Suprapubic skin (tissue), 4 donors: ENCODE measurements at regions not wholly inside any gene's neighbourhood (a gene's known extent, or its start where the extent isn't known, plus 50 kb on each side); places are given as distances from the start of the nearest gene placed in this dataset.
"Not testable (repeated sequence)": the region's sequence is repeated elsewhere in the genome, so short reads cannot be mapped to it uniquely, and the experiment has no call there.

ENCODE experiments used
- DNase-seq, 2 donors: peaks; one replicate each; pipeline ENCODE4 v3.0.0-alpha.2; 2019; ENCODE audit warnings: low spot score in 2 of 2
- H3K27ac ChIP-seq: fragments of 200-600 bp; sonication (generic); one replicate; pipeline ENCODE4 v1.5.1; 2019
- H3K27me3 ChIP-seq: fragments of 200-600 bp; sonication (generic); one replicate; pipeline ENCODE4 v1.5.1; 2019
- H3K36me3 ChIP-seq: fragments of 200-600 bp; sonication (generic); one replicate; pipeline ENCODE4 v1.5.1; 2019
- H3K4me1 ChIP-seq: fragments of 200-600 bp; sonication (generic); one replicate; pipeline ENCODE4 v1.5.1; 2019
- H3K4me3 ChIP-seq: fragments of 200-600 bp; sonication (generic); one replicate; pipeline ENCODE4 v1.5.1; 2019; ENCODE audit warnings: mild to moderate bottlenecking
- H3K9me3 ChIP-seq: fragments of 200-600 bp; sonication (generic); one replicate; pipeline ENCODE4 v1.5.1; 2019
- EP300 ChIP-seq: sonication (generic); formaldehyde crosslinking; IDR thresholded peaks from one replicate; pipeline ENCODE4 v1.6.1; 2017; ENCODE audit warnings: antibody characterized with exemption
- POLR2A ChIP-seq, 2 donors: fragments of 450-650 bp; IDR thresholded peaks; one replicate each; pipeline ENCODE4 v1.6.1; 2017; ENCODE audit warnings: antibody characterized with exemption in 2 of 2, mild to moderate bottlenecking in 2 of 2, moderate library complexity in 2 of 2
- POLR2AphosphoS5 ChIP-seq, 3 donors: sonication (generic); formaldehyde crosslinking; IDR thresholded peaks; one replicate each; pipeline ENCODE4 v1.6.1; 2017; ENCODE audit warnings: antibody characterized with exemption in 3 of 3
- WGBS: methylation state at CpG from one replicate; pipeline ENCODE4 v1.1.5; 2018; 5-methylcytosine and 5-hydroxymethylcytosine counted together
- TF ChIP-seq, protein P1 (sequence below), 2 donors: fragments of 200-600 bp in 1 of 2; fragments of 450-650 bp in 1 of 2; sonication (generic) in 1 of 2; IDR thresholded peaks; one replicate each; pipeline ENCODE4 v1.5.1; 2016 to 2019; ENCODE audit warnings: antibody characterized with exemption in 2 of 2, mild to moderate bottlenecking in 1 of 2, moderate library complexity in 1 of 2

DNA sequence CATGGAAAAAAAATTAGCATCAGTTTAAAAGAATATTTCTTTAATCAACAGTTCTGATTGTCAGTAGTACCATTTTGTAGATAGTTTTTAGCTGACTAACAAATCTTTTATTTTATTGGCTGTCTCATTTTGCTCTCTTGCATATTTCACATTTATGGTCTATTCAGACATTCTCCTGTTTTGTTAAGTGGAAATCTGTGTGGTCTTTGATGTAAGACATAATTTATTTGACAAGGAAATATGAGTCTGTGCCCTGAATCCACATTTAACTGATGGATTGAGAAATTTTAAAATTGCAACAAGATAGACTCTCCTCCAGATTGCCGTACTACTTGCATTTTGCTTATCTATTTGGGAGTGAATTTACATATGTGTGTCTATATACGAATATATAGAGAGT is 96.3 kb upstream of the ATP5MC3 start:
- DNase-seq: no peak
- Histone ChIP-seq H3K27ac (no peak overlapping the region), H3K9me3 (no peaks in the 10 kb centered on the region), H3K4me1 (no peaks in the 10 kb centered on the region), H3K36me3 (no peaks in the 10 kb centered on the region), H3K4me3 (no peak overlapping the region), H3K27me3 (peaks cover 5% of the 10 kb centered on the region)
- 50% methylated on average over 2 of the region's 2 CpGs for WGBS
- TF ChIP-seq POLR2AphosphoS5 (IDR thresholded peaks at IDR 0.05): no peak
- TF ChIP-seq, protein P1, sequence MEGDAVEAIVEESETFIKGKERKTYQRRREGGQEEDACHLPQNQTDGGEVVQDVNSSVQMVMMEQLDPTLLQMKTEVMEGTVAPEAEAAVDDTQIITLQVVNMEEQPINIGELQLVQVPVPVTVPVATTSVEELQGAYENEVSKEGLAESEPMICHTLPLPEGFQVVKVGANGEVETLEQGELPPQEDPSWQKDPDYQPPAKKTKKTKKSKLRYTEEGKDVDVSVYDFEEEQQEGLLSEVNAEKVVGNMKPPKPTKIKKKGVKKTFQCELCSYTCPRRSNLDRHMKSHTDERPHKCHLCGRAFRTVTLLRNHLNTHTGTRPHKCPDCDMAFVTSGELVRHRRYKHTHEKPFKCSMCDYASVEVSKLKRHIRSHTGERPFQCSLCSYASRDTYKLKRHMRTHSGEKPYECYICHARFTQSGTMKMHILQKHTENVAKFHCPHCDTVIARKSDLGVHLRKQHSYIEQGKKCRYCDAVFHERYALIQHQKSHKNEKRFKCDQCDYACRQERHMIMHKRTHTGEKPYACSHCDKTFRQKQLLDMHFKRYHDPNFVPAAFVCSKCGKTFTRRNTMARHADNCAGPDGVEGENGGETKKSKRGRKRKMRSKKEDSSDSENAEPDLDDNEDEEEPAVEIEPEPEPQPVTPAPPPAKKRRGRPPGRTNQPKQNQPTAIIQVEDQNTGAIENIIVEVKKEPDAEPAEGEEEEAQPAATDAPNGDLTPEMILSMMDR (IDR thresholded peaks at IDR 0.05): no peak
- no peak for TF ChIP-seq POLR2A (IDR thresholded peaks at IDR 0.05)
- TF ChIP-seq EP300: no peak

DNA sequence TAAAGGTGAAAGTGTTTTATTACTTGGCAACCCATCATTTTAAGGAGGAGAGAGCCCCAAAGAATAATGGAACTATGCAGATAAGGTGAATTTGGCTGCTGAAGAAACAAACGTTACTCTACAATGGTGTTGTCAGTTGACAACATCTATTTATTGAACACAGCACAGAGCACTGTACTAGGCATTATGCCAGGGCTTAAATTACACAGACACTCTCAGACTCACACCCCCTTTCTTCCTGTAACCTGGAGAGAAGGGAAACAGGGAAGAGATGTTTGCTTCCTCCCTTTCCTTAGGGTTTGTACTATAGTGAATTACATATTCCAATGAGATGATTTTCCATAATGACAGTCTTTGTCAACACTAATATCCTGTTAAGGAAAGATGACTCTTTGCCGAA is 94.0 kb upstream of the ATP5MC3 start:
- 42% methylated on average over 2 of the region's 2 CpGs for WGBS
- Histone ChIP-seq H3K9me3 (no peaks in the 10 kb centered on the region), H3K27me3 (peaks cover 11% of the 10 kb centered on the region), H3K36me3 (no peaks in the 10 kb centered on the region), H3K4me1 (no peaks in the 10 kb centered on the region), H3K27ac (no peak overlapping the region), H3K4me3 (no peak overlapping the region)
- TF ChIP-seq POLR2AphosphoS5 (IDR thresholded peaks at IDR 0.05) (no peak), POLR2A (IDR thresholded peaks at IDR 0.05) (no peak), EP300 (no peak)
- TF ChIP-seq, protein P1 (IDR thresholded peaks at IDR 0.05): no peak
- no peak for DNase-seq

DNA sequence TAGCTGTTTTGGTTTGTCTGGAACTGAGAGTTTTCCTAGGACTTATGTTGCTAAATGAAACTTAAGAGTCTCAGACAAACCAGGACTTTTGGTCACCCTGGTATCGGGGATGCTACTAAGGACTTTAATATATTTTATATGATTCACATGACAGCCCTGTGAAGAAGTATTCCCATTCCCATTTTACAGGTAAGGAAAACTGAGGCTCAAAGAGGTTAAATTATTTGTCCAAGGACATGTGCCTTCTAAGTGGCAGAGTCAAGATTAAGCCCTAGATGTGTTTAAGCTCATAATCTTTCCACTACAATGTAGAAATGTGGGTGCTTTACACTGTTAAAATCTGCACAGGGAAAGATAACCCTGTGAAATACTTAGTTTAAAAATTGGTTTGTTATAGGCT is 77.7 kb upstream of the ATP5MC3 start:
- WGBS: 96% methylated on average over 1 of the region's 1 CpG
- Histone ChIP-seq H3K36me3 (no peaks in the 10 kb centered on the region), H3K4me3 (no peak overlapping the region), H3K27ac (no peak overlapping the region), H3K27me3 (peaks cover 12% of the 10 kb centered on the region), H3K9me3 (no peaks in the 10 kb centered on the region), H3K4me1 (no peaks in the 10 kb centered on the region)
- no peak for TF ChIP-seq POLR2AphosphoS5 (IDR thresholded peaks at IDR 0.05)
- no peak for TF ChIP-seq POLR2A (IDR thresholded peaks at IDR 0.05)
- TF ChIP-seq EP300: no peak
- TF ChIP-seq, protein P1 (IDR thresholded peaks at IDR 0.05): no peak
- no peak for DNase-seq

DNA sequence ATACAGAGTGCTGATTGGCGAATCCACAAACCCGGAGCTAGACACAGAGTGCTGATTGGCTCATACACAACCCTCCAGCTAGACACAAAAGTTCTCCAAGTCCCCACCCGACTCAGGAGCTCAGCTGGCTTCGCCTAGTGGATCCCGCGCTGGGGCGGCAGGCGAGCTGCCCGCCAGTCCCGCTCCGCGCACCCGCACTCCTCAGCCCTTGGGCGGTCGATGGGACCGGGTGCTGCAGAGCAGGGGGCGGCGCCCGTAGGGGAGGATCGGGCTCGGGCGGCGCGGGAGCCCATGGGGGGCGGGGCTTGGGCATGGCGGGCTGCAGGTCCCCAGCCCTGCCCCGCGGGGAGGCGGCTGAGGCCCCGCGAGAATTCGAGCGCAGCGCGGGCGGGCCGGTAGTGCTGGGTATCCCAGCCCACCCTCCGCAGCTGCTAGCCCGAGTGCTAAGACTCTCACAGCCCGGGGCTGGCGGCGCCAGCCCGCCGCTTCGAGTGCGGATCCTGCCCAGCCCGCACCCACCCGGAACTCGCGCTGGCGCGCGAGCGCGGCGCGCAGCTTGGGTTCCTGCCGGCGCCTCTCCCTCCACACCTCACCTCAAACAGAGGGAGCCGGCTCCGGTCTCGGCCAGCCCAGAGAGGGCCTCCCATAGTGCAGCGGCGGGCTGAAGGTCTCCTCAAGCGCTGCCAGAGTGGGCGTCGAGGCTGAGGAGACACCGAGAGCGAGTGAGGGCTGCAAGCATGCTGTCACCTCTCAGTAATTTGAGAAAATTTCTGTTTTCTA is 75.5 kb upstream of the ATP5MC3 start:
- Histone ChIP-seq H3K9me3 (no peaks in the 10 kb centered on the region), H3K36me3 (no peaks in the 10 kb centered on the region), H3K4me3 (no peak overlapping the region), H3K27me3 (peaks cover 26% of the 10 kb centered on the region), H3K27ac (no peak overlapping the region), H3K4me1 (no peaks in the 10 kb centered on the region)
- DNase-seq: no peak
- WGBS: 92% methylated on average over 21 of the region's 69 CpGs
- TF ChIP-seq POLR2AphosphoS5 (IDR thresholded peaks at IDR 0.05) (no peak), EP300 (no peak), POLR2A (IDR thresholded peaks at IDR 0.05) (no peak)
- TF ChIP-seq, protein P1 (IDR thresholded peaks at IDR 0.05): no peak

DNA sequence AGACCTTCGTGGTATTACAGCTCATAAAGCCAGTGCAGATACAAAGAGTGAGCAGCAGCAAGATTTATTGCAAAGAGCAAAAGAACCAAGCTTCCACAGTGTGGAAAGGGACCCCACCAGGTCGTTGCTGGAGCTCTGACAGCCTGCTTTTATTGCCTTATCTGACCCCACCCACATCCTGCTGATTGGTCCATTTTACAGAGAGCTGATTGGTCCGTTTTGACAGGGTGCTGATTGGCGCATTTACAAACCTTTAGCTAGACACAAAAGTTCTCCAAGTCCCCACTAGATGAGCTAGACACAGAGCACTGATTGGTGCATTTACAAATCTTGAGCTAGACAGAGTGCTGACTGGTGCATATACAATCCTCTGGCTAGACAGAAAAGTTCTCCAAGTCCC is 74.9 kb upstream of the ATP5MC3 start:
- H3K27ac ChIP-seq, H3K4me3 ChIP-seq, H3K9me3 ChIP-seq, DNase-seq, H3K4me1 ChIP-seq, H3K36me3 ChIP-seq: not testable (repeated sequence)
- H3K27me3 ChIP-seq: peaks cover 26% of the 10 kb centered on the region
- WGBS: 74% methylated on average over 4 of the region's 4 CpGs

DNA sequence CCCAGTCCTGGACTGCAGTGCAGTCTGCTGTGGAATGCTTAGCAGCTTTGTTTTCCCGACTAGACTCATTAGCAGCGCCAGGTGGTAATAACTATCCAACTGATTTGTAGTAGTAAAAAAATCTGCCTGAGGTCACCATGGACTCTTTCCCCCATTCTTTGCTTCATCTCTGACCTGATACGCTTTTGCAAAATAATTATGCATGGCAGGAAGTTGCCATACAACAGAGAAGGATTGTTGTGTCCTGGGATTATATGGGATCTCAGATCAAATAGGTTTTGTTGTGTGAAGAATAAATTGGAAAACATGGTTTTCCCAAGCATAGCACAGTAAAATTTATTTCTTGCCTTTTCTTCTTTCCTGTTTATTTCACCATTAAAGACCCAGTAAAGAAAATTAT is 72.4 kb upstream of the ATP5MC3 start:
- DNase-seq: no peak
- no peaks in the 10 kb centered on the region for H3K36me3 ChIP-seq

More for the DNA sequence above, 72.4 kb upstream of the ATP5MC3 start:
- WGBS: 29% methylated on average over 3 of the region's 3 CpGs
- peaks cover 26% of the 10 kb centered on the region for H3K27me3 ChIP-seq
- H3K4me3 ChIP-seq: no peak overlapping the region
- no peak overlapping the region for H3K27ac ChIP-seq
- no peak for TF ChIP-seq POLR2AphosphoS5 (IDR thresholded peaks at IDR 0.05)
- no peak for TF ChIP-seq POLR2A (IDR thresholded peaks at IDR 0.05)
- TF ChIP-seq, protein P1 (IDR thresholded peaks at IDR 0.05): no peak
- no peak for TF ChIP-seq EP300
- no peaks in the 10 kb centered on the region for H3K9me3 ChIP-seq
- H3K4me1 ChIP-seq: no peaks in the 10 kb centered on the region
